ENCODE measurements at regions not wholly inside any gene's neighbourhood (a gene's known extent, or its start where the extent isn't known, plus 50 kb on each side); places are given as distances from the start of the nearest gene placed in this dataset.

DNA sequence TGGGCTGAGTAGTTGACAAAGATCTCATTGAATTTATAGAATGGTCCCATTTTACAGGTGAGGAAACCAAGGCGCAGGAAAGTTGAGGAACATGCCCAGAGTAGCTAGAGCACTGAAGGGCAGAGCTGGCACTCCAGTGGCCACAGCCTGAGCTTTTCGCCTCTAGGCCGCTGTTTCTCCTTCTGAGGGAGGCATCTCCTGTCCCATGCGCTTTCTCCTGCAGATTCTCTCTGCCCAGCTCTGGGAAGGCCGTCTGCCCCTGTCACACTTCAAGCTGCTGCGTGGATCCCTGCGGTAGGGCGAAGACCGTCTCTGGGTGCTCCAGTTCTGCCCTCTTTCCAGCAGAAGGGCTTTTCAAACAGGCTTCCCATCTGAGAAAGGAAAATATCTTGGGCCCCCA is 159.9 kb downstream of the ACTL8 start:
- H3K27ac Mint-ChIP-seq, result no peak overlapping the region
- H3K4me3 Mint-ChIP-seq, result no peak overlapping the region
- no peaks in the 10 kb centered on the region for H3K9me3 Mint-ChIP-seq
- no peaks in the 10 kb centered on the region for H3K36me3 Mint-ChIP-seq
- no peaks in the 10 kb centered on the region for H3K4me1 Mint-ChIP-seq
- peaks cover 21% of the 10 kb centered on the region for H3K27me3 Mint-ChIP-seq

DNA sequence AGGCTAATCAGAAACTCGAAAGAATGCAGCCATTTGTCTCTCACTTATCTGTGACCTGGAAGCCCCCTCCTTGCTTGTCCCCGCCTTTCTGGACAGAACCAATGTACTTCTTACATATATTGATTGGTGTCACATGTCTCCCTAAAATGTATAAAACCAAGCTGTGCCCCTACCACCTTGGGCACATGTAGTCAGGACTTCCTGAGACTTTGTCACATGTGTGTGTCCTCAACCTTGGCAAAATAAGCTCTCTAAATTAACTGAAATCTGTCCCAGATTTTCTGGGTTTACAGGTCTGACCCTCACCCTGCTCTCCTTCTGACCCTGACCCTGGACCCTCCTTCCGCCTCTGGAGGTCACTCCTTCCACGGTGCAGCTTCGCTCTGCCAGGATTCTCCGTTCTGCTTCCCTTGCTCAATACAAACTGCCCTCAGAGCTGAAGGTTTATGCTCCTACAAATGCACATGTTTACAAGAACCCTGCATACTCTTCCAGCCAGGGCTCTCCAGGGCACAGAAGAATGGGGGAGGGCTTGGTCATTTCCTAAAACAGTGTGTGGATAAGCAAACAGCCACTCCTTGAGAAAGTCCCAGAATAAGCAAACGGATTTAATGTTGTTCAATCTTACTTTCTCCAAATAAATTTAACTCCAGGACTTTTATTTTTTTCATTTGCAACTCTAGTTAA is 160.5 kb downstream of the ACTL8 start:
- Mint-ChIP-seq H3K9me3 (no peaks in the 10 kb centered on the region), H3K27me3 (peaks cover 24% of the 10 kb centered on the region), H3K27ac (no peak overlapping the region), H3K4me3 (no peak overlapping the region), H3K36me3 (no peaks in the 10 kb centered on the region), H3K4me1 (no peaks in the 10 kb centered on the region)

DNA sequence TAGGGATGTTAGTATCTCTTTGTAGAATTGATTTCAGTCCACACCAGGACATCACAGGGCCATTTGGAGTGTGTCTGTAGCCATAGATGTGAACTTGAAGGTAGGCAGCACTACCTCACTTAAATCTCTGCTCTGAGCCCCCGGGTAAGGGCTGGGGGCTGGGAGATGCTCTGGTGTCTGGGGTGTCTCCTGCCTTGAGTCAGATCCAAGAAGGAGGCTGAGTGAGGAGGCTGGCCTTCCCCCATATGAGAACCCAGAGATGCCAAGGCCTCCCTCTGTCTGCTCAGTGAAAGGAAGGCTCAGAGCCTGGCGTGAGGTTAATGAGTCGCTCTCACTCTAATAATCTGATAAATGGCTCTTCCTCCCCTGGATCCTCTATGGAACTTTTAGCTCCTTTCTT is 161.6 kb downstream of the ACTL8 start:
- Mint-ChIP-seq H3K27me3 (peaks cover 23% of the 10 kb centered on the region), H3K36me3 (peaks cover 1% of the 10 kb centered on the region), H3K9me3 (no peaks in the 10 kb centered on the region), H3K27ac (no peak overlapping the region), H3K4me1 (no peaks in the 10 kb centered on the region), H3K4me3 (no peak overlapping the region)

DNA sequence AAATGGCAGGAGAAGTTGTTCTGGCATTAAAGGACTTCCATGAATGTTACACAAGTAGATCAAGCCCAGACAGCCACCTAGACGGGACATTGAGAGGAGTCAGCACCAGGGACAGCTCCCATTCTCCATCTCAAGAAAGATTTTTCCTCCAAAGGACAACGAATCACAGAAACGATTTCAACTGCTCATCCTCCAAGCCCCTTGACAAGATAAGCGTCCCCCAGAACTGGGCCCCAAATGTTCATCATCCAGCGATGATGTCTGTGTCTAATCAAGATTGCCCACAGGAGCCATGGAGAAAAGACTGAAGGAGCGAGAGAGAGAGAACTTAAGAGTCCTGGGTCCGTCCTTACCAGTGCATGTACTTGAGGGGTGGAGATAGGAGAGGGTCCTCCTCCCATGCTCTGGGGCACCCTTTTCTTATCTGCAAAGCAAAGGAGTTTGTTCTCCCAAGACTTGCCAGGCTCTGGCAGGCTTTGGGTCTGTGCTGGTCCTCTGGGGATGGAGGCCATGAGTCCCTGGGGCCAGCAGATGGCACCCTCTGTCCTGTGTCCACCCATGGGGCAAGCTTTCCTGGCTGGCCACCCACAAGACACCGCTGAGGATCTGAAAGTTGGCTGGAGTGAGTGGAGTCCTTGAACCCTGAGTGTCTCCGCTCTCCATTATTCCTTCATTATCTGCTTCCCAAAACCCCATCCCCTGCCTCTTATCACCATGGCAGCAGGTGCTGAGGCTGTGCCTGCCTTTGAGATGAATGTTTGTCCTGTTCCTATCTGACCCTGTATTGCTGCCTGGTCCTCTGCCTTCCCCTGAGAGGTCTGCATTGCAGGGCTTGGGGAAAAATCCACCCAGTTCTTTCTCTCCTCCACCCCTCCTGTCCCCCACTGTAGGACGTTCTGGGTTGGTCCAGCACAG is 164.6 kb downstream of the ACTL8 start:
- H3K4me1 Mint-ChIP-seq, result peaks cover 0 to 2% (median 0%) of the 10 kb centered on the region in 3 donors
- H3K9me3 Mint-ChIP-seq, result no peaks in the 10 kb centered on the region
- H3K27ac Mint-ChIP-seq, result no peak overlapping the region
- H3K36me3 Mint-ChIP-seq, result peaks cover 3% of the 10 kb centered on the region
- peaks cover 17% of the 10 kb centered on the region for H3K27me3 Mint-ChIP-seq
- no peak overlapping the region for H3K4me3 Mint-ChIP-seq

DNA sequence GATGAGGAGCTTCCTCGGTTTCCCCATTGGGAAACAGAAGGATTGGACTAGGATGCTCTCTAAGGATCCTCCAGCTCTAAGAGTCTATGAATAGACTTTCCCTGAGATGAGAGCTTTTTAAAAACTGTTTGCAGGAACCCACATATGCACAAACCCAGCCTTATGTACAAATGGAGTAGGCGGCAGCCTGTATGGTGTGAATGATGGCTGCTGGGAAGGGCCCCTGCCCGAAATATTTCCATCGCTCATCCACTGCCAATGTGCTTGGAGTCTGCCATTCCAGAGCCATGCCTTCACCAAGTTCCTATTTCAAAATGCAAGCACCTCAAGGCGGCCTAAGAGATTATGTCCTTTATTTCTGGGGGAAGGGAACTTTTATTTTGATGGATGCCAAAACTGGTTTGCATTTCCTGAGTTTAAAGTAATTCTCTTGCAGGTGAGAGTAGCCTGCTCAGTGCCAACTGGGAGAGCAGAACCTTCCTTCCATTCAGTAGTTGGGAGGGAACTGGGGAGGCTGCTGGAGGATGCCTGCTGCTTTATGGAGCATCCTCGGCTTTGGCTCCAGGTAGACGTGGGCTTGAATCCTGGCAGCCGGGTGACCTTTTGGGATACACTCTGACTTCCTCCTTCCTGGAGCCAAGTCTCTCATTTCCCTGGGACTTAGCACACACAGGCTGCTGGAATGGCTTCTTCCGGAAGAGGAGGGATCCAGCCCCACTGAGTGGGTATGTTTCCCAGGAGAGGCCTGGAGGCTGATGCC is 165.9 kb downstream of the ACTL8 start:
- Mint-ChIP-seq H3K36me3 (peaks cover 3% of the 10 kb centered on the region), H3K4me1 (peaks cover 0 to 2% (median 0%) of the 10 kb centered on the region in 3 donors), H3K4me3 (no peak overlapping the region), H3K27ac (no peak overlapping the region), H3K27me3 (peaks cover 20% of the 10 kb centered on the region), H3K9me3 (peaks cover 0 to 4% (median 0%) of the 10 kb centered on the region in 3 donors)

DNA sequence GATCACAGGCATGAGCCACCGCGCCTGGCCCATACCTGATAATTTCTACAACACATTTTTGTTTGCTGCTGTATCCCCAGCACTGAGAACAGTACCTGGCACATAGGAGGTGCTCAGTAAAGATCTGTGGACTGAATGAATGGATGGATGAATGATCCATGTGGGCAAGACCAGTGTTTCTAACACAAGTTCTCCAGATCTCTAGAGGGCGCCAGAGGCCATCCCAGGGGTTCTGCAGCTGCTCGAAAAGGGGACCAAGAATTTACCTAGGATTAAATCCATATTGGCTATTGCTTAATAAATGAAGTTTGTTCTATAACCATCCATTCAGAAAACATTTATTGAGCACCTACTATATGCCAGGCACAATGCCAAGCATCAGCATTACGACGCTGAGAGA is 167.7 kb downstream of the ACTL8 start:
- peaks cover 3% of the 10 kb centered on the region for H3K36me3 Mint-ChIP-seq
- peaks cover 0 to 4% (median 0%) of the 10 kb centered on the region in 3 donors for H3K9me3 Mint-ChIP-seq
- peaks cover 0 to 2% (median 0%) of the 10 kb centered on the region in 3 donors for H3K4me1 Mint-ChIP-seq
- H3K4me3 Mint-ChIP-seq, result no peak overlapping the region
- peaks cover 21% of the 10 kb centered on the region for H3K27me3 Mint-ChIP-seq
- H3K27ac Mint-ChIP-seq, result no peak overlapping the region

DNA sequence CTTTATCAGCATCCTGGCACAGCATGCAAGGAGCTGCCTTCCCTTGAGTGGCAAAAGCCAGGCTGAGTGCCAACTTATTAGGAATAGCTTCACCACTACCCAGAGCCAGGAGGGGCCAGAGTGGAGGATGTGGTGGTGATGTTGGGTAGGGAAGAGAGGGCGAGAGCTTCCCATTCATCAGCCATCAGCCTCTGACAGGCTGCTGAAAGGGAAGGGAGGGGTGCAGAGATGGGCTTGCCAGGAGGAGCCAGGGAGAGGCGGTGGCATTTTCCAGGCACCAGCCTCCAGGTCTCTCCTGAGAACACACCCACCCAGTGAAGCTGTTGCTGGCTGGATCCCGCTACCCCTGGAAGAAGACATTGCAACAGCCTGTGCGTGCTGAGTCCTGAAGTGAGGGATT is 168.5 kb downstream of the ACTL8 start:
- Mint-ChIP-seq H3K27ac (no peak overlapping the region), H3K4me1 (peaks cover 0 to 2% (median 0%) of the 10 kb centered on the region in 3 donors), H3K36me3 (peaks cover 3% of the 10 kb centered on the region), H3K27me3 (peaks cover 17% of the 10 kb centered on the region), H3K9me3 (peaks cover 0 to 4% (median 0%) of the 10 kb centered on the region in 3 donors), H3K4me3 (peak overlapping the region in 1 of 4 donors; percentile 39)

DNA sequence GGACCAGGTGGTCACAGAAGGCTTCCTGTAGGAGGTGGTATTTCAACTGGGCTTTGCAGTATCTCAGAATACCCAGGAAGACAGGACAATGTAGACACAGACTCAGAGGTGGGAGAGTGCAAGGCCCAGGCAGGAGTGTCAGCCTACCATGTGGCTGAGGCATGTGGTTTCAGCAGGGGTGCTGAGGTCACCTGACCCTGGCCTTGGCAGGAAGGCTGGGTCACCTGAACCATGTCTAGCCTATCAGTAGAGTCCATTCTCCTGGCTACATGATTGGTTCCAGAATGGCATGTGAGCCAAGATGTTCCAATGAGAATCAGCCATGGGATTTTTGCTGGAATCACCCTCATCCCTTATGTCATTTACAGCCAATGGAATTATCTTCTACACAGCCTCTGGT is 169.4 kb downstream of the ACTL8 start:
- Mint-ChIP-seq H3K9me3 (peaks cover 0 to 4% (median 0%) of the 10 kb centered on the region in 3 donors), H3K36me3 (peaks cover 3% of the 10 kb centered on the region), H3K27me3 (peaks cover 20% of the 10 kb centered on the region), H3K4me3 (no peak overlapping the region), H3K4me1 (peaks cover 0 to 2% (median 0%) of the 10 kb centered on the region in 3 donors), H3K27ac (no peak overlapping the region)

DNA sequence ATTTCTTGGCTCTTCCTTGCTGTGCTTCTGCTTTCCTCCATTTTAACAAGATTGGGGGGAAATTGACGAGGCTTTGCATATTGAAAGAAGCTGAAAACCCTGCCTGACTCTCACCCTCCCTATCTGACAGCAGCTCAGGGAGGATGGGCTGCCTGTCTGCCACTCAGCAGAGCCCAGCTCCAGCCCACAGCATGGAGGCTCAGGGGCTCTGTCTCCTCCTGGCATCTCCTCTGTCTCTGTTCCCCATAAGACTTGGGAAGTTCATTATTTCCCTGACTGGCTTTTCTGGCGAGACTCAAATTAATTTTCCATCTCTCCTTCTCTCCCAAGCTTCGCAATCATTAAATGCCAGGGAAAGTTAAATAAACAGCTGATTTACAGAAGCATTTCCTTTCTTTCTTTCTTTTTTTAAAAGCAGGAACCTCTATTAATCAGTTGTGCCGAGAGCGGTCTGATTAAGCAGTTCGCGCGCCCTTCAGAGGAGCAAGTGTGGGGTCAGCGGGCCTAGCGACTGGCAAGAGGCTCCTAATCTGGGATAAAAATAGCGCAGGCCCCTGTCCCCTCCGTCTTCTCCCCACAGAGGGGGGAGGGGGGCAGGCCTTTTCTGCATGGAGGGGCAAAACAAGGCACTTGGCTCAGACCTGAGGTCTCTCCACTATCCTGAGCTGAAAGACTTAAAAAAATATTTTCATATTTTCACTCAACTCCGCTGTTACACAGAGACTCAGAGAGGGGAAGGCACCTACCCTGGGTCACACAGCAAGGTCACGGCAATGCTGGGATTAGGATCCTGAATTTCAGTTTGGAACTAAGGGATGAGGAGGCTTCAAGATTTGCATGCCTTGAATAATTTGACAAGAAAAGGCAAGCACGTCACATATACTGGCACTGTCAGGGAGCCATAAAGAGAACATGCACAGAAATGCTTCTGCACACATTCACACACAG is 170.4 kb downstream of the ACTL8 start:
- Mint-ChIP-seq H3K27ac (no peak overlapping the region), H3K4me3 (no peak overlapping the region), H3K27me3 (peaks cover 18% of the 10 kb centered on the region), H3K36me3 (peaks cover 3% of the 10 kb centered on the region), H3K9me3 (peaks cover 0 to 4% (median 0%) of the 10 kb centered on the region in 3 donors), H3K4me1 (peaks cover 0 to 2% (median 0%) of the 10 kb centered on the region in 3 donors)

DNA sequence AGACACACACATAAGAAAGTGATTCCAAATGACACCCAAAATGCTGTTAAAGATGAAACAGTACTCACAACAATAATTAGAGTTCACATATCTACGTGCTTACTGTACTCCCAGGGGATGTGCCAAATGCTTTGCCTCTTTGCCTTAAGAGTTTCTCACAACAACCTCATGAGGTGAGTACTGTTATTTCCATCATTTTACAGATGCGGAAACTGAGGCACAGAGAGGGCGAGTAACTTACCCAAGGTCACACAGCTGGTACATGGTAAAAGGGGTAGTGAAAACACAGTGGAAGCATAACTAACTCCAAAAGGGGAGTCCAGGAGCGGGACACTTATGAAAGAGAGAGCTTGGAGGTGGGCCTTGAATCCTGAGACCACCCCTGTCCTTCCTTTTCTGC is 171.8 kb downstream of the ACTL8 start:
- Mint-ChIP-seq H3K27me3 (peaks cover 14% of the 10 kb centered on the region), H3K27ac (no peak overlapping the region), H3K36me3 (peaks cover 1% of the 10 kb centered on the region), H3K4me3 (no peak overlapping the region), H3K9me3 (peaks cover 0 to 4% (median 0%) of the 10 kb centered on the region in 3 donors), H3K4me1 (peaks cover 0 to 2% (median 0%) of the 10 kb centered on the region in 3 donors)

DNA sequence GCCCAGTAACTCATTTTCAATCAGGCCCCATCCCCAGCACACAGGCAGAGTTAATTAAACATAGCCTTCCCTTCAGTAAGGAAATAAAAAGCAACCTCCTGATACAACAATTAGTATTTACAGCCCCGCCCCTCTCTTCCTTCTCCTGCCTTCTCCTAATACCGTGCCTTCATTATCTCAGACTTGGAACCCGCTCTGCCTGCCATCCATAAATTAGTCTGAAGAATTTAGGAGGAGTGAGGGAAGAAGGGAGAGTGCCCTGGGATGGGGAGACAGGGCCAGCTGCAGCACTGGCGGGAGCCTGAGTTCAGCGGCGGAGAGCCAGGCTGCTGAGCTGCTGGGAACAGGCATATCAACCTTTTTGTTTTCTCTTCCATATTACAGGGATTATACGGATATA is 172.8 kb downstream of the ACTL8 start:
- Mint-ChIP-seq H3K4me1 (peaks cover 0 to 2% (median 0%) of the 10 kb centered on the region in 3 donors), H3K27me3 (peaks cover 14% of the 10 kb centered on the region), H3K36me3 (peaks cover 1% of the 10 kb centered on the region), H3K27ac (no peak overlapping the region), H3K9me3 (peaks cover 0 to 4% (median 2%) of the 10 kb centered on the region in 3 donors), H3K4me3 (no peak overlapping the region)

DNA sequence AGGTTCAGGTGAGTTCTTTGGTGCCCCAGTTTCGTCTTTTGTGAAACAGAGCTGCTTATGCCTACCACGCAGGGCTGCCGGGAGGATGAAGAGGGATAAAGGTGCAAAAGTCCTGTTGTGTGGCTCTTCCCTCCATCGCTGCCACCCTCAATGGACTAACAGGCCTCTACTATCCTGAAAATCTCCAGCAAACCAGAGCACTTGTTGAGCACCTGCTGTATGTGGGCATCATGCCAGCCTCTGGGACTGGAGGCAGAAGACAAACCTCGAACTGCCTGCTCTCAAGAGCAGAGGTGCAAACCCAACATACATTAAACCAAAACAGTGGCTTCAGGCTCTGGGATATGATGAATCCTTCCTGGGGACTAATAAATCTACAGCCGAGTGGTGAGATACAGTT is 174.1 kb downstream of the ACTL8 start:
- peaks cover 0 to 2% (median 0%) of the 10 kb centered on the region in 3 donors for H3K4me1 Mint-ChIP-seq
- H3K27ac Mint-ChIP-seq, result no peak overlapping the region
- H3K9me3 Mint-ChIP-seq, result peaks cover 0 to 4% (median 2%) of the 10 kb centered on the region in 3 donors
- peaks cover 1% of the 10 kb centered on the region for H3K36me3 Mint-ChIP-seq
- H3K4me3 Mint-ChIP-seq, result no peak overlapping the region
- peaks cover 12% of the 10 kb centered on the region for H3K27me3 Mint-ChIP-seq

DNA sequence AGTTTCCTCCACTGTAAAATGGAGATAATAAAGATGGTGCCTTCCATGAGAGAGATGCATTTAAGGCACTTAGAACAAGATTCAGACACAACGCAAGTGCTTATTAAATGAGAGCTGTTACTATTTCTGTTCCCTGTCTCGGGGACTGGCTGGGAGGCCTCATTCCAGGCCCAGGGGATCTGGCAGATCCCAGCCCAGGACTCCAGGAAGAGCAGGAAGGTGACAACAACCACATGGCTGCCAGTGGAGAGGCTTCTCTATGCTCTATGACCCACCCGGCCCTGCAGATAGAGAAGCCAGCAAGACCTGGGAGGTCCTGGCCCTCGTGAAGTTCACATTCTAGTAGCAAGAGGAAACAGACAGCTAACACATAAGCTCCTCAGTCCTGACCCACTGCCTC is 175.5 kb downstream of the ACTL8 start:
- Mint-ChIP-seq H3K9me3 (peaks cover 0 to 2% (median 0%) of the 10 kb centered on the region in 3 donors), H3K36me3 (no peaks in the 10 kb centered on the region), H3K27me3 (peaks cover 9% of the 10 kb centered on the region), H3K4me3 (no peak overlapping the region), H3K4me1 (no peaks in the 10 kb centered on the region), H3K27ac (no peak overlapping the region)

DNA sequence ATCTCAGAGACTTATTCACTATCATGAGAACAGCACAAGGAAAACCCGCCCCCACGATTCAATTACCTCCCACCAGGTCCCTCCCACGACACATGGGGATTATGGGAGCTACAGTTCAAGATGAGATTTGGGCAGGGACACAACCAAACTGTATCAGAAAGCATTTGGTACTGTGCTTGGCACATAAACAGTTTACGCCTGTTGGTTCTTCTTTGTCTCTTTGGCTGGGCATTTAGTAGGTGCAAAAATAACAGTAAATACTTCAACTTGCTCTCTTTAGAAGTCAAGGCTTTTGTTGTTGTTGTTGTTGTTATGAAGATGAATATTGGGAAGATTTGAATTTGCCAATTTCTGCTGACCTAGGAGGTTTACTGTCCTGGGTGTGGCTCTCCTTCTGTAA is 175.4 kb upstream of the IGSF21 start:
- Mint-ChIP-seq H3K27me3 (peaks cover 5% of the 10 kb centered on the region), H3K4me3 (no peak overlapping the region), H3K4me1 (no peaks in the 10 kb centered on the region), H3K36me3 (no peaks in the 10 kb centered on the region), H3K27ac (no peak overlapping the region), H3K9me3 (peaks cover 0 to 2% (median 0%) of the 10 kb centered on the region in 3 donors)

All from IgD-negative memory B cell (primary cell).